SH-SY5Y (cell line): ENCODE measurements at regions not wholly inside any gene's neighbourhood (a gene's known extent, or its start where the extent isn't known, plus 50 kb on each side); places are given as distances from the start of the nearest gene placed in this dataset.

Experiments
- GATA2 ChIP-seq: IDR thresholded peaks from 2 replicates; pipeline ENCODE4 v1.6.1; 2011; ENCODE audit warnings: mild to moderate bottlenecking, low read depth, low read length
- GATA3 ChIP-seq: IDR thresholded peaks from 2 replicates; pipeline ENCODE4 v1.6.1; 2011; ENCODE audit warnings: low read depth, mild to moderate bottlenecking, low read length, moderate library complexity

DNA sequence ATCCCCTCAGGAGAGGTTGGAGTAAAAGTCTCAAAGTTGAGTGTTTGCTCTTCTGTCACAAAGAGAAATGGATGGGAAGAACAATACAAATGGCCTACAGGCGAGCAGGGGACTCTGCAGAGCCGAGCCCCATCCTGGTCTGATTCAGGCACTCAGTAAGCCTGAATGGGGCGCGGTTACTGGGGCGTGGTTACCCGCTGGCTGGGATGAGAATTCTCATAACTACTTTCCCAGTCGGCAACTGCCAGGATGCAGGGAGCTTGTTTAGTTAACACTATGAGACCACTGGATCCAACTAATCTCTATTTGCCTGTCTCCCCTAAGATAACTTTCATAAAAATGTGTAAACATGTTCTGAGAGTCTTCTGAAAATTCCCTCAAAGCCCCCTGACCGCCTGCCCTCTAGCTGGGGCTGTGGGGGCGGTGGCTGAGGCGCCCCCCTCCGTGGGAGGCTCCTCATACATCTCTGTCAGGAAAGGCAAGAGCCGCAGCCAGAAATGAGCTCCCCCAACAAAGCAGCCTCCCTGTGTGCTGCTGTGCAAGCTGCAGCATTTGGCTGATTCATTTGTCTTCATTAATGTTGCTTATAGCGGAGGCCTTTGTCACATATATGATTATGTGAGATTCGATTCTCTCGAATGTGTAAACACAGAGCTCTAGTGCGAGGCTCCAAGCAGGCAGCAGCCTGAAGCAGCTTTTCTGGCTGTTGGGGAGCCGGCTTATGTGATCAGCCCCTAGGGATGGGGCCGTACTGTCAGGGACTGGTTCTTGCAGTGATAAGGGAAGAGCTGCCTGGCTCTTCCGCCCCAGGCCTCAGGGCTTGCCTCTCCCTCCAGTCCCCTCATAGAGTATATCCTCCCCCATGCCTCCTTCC is 126.1 kb upstream of the ARHGAP5 start:
- no peak for TF ChIP-seq GATA3
- TF ChIP-seq GATA2, result no peak

- TF ChIP-seq GATA2 (no peak), GATA3 (no peak)
Observed at GRCh38 chr14:31951638-31951964, 125.5 kb upstream of the ARHGAP5 start.

DNA sequence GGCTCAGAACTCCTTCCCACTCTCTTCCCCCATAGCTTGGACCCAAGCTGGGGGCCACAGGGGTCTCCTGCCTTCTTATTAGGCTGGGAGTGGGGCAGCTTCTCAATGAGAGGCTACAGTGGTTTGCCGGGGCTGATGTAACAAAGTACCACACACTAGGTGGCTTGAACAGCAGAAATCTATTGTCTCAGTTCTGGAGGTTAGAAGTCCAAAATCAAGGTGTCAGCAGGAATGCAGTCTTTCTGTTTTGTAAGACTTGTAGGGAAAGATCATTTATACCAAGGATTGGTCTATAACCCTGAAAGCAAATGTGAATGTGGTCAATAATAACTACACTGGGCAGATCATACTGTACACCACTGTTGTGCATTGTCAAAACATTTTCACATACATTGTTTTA is 124.5 kb upstream of the ARHGAP5 start:
- TF ChIP-seq GATA2, result no peak
- no peak for TF ChIP-seq GATA3

DNA sequence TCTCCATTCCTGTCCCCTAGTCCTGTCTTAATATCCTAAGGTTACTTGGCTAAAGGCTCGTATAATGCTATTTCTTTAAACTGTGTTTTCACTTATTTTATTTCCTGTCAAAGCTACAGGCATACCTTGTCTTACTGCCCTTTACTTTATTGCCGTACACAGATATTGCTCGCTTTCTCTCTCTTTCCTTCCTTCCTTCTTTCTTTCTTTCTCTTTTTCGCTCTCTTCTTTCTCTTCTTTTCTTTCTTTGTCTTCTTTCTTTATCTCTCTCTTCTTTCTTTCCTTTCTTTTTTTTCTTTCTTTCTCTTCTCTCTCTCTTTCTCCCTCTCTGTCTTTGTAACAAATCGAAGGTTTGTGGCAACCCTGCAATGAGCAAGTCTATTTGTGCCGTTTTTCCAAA is 123.9 kb upstream of the ARHGAP5 start:
- TF ChIP-seq GATA3 (no peak), GATA2 (no peak)

DNA sequence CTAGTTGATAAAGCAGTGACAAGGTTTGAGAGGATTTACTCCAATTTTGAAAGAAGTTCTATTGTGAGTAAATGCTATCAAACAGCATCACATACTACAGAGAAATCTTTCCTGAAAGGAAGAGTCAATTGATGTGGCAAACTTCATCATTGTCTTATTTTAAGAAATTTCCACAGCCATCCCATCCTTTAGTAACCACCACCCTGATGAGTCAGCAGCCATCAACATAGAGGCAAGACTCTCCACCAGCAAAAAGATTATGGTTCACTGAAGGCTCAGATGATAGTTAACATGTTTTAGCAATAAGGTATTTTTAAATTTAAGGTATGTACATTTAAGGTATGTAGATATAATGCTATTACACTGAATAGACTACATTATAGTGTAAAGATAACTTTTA is 122.1 kb upstream of the ARHGAP5 start:
- TF ChIP-seq GATA2, result no peak
- TF ChIP-seq GATA3, result no peak

- TF ChIP-seq GATA2 (no peak), GATA3 (no peak)
Observed at GRCh38 chr14:31955936-31956579, 121.0 kb upstream of the ARHGAP5 start.

DNA sequence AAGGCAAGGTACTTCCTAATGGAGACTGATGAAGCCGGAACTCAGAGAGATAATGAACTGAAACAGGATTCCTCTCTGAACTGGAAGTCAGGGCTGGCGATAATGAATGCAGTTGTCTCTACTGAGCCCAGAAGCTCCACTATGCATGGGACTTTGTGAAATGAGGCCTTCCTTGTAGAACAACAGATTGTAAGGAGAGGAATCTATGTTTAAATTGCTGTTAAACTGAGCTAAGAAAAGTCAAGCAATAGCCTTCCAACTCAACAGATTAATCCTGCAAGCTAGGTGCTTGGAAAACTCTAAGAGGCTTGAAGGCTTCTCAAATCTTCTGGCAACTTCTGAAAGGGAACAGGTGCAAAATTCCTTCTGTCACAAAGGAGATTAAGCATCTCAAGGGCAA is 119.5 kb upstream of the ARHGAP5 start:
- no peak for TF ChIP-seq GATA2
- TF ChIP-seq GATA3, result no peak

DNA sequence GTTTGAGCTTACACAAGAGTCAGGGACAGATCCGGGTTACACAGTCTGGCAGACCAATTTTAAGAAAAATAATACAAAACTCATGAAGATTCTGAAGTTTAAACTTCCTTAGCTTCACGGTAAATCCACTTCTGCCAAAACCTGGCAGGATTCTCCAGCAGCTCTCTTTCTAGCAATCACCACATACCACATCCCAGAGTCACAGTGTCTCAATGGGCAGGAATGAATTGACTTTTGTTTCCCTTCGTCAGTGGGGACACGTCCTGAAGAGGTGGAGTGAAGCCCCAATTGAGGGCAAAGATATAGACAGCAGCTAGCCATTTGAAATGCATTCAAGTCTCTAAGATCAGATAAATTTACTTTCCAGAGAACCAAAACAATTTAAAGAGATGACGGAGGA is 117.1 kb upstream of the ARHGAP5 start:
- no peak for TF ChIP-seq GATA2
- no peak for TF ChIP-seq GATA3

DNA sequence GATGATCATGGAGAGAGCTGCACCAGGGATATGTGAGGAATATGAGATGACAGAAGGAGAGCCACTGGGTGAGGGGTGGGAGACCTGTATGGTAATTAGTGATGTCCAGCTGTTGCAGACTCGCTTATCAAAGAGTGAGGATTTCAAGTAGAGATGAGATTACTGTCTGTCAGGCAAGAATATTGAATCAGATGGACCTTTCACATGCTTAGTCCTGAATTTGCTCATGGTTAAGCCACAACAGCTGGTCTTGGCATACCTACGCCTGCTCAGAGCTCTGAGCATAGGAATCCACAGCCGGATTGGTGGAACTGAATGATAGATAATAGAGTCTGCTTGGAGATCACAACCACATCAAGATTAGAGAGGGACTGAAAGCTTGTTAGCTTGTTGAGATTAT is 115.2 kb upstream of the ARHGAP5 start:
- no peak for TF ChIP-seq GATA2
- TF ChIP-seq GATA3, result no peak

GRCh38 chr14:31962920-31963319 is 114.2 kb upstream of the ARHGAP5 start:
- TF ChIP-seq GATA2, result no peak
- TF ChIP-seq GATA3, result no peak

DNA sequence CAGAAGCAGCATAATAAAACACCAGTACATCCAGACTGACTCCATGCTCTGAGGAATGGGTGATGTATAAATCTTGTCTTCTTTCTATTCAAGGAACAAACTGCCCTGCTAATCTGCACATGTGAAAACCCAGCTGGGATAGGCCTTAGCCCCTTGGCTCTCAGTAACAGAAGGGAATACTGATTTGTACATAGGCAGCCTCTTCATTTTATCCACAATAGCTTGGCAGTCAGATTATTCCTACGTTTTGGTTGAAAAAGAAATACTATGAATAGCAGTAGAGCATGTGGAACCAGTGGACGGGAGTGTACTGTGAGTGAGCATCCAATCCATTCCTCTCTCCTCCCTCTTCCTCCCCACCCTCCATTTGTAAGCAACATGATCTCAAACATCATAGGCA is 113.5 kb upstream of the ARHGAP5 start:
- no peak for TF ChIP-seq GATA2
- no peak for TF ChIP-seq GATA3

DNA sequence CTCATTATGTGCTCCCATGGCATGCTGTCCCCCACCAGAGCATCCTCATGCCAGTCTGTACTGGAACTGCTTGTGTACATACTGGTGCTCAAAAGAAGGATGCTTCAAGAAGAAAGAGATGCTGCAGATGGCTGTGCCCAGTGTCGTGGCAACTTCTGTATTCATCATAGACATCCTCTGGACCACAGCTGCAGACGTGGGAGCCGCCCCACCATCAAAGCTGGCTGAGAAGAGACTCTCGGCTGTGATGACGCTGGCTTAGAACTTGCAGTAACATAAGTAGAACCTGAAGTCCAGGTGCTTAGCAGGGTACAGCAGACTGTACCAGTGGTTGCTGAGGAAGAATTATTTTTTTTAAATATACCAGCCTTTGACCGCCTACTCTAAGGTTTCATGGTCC is 112.6 kb upstream of the ARHGAP5 start:
- no peak for TF ChIP-seq GATA2
- TF ChIP-seq GATA3, result no peak

GRCh38 chr14:31965071-31965734 is 111.9 kb upstream of the ARHGAP5 start:
- TF ChIP-seq GATA3, result no peak
- TF ChIP-seq GATA2, result no peak

- TF ChIP-seq GATA3 (no peak), GATA2 (no peak)
Observed at GRCh38 chr14:31965735-31966598, 111.1 kb upstream of the ARHGAP5 start.
